ENCODE measurements at regions not wholly inside any gene's neighbourhood (a gene's known extent, or its start where the extent isn't known, plus 50 kb on each side); places are given as distances from the start of the nearest gene placed in this dataset.

GRCh38 chr2:122447237-122447636 is 691.8 kb downstream of the TSN start:
- TF ChIP-seq NCOA4 (IDR thresholded peaks at IDR 0.05; ENCODE audit: partially characterized antibody) (no peak), CTBP1 (IDR thresholded peaks at IDR 0.05; ENCODE audit: borderline replicate concordance) (no peak), YY1 (IDR thresholded peaks at IDR 0.05; ENCODE audit: borderline replicate concordance in 1 of 3, control insufficient read depth in 1 of 3, extremely low read depth in 1 of 3, insufficient read depth in 3 of 3, insufficient read length in 1 of 3, insufficient replicate concordance in 2 of 3, low read depth in 1 of 3, low read length in 2 of 3) (no peak), FOXP1 (CRISPR knock-in tag; IDR thresholded peaks at IDR 0.05) (no peak), ILF3 (IDR thresholded peaks at IDR 0.05; ENCODE audit: borderline replicate concordance) (no peak), POLR2G (IDR thresholded peaks at IDR 0.05; ENCODE audit: low read depth, low read length) (no peak), CCNT2 (IDR thresholded peaks at IDR 0.05; ENCODE audit: borderline replicate concordance, extremely low read depth, insufficient read length, low read depth, low read length) (no peak)
